ENCODE measurements at regions not wholly inside any gene's neighbourhood (a gene's known extent, or its start where the extent isn't known, plus 50 kb on each side); places are given as distances from the start of the nearest gene placed in this dataset.

DNA sequence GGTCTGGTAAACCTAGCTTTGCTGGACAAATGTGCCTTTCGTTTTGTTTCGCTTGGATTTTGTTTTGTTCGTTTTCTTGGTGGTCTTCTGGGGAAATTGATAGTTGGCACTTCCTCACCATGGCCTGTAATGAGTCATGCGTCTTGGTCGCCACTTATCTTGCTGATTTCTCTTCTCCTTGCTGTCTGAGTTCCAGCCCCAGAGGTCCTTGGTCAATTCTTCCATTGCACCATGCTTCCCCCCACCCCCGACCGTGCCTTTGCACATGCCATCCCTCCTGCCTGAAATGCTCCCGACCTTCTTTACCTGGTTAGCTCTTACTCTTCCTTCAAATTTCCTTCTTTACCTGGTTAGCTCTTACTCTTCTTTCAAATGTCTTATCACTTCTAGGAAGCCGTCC is 168.7 kb upstream of the MSX2 start:
- TF ChIP-seq POLR2A (IDR thresholded peaks at IDR 0.05) (no peak), POLR2AphosphoS5 (IDR thresholded peaks at IDR 0.05) (no peak)

All from gastroesophageal sphincter (tissue), 2 donors.